Fibroblast of lung (primary cell): ENCODE measurements at regions not wholly inside any gene's neighbourhood (a gene's known extent, or its start where the extent isn't known, plus 50 kb on each side); places are given as distances from the start of the nearest gene placed in this dataset.

Experiments used
- EZH2 ChIP-seq: IDR thresholded peaks from 2 replicates; pipeline ENCODE4 v1.5.1; 2012; ENCODE audit warnings: low read length, control low read depth, mild to moderate bottlenecking; ENCODE audit errors: missing control alignments
- TF ChIP-seq, protein P1 (sequence below), 2 donors: IDR thresholded peaks in 1 of 2; conservative IDR thresholded peaks in 1 of 2; 1 replicate in 1 of 2; 2 replicates in 1 of 2; pipeline ENCODE4 v1.5.1; 2011 to 2012; ENCODE audit warnings: low read length in 2 of 2, control low read depth in 1 of 2, inconsistent platforms in 1 of 2, low read depth in 1 of 2, mild to moderate bottlenecking in 1 of 2

- TF ChIP-seq, protein P1, sequence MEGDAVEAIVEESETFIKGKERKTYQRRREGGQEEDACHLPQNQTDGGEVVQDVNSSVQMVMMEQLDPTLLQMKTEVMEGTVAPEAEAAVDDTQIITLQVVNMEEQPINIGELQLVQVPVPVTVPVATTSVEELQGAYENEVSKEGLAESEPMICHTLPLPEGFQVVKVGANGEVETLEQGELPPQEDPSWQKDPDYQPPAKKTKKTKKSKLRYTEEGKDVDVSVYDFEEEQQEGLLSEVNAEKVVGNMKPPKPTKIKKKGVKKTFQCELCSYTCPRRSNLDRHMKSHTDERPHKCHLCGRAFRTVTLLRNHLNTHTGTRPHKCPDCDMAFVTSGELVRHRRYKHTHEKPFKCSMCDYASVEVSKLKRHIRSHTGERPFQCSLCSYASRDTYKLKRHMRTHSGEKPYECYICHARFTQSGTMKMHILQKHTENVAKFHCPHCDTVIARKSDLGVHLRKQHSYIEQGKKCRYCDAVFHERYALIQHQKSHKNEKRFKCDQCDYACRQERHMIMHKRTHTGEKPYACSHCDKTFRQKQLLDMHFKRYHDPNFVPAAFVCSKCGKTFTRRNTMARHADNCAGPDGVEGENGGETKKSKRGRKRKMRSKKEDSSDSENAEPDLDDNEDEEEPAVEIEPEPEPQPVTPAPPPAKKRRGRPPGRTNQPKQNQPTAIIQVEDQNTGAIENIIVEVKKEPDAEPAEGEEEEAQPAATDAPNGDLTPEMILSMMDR (conservative IDR thresholded peaks at IDR 0.05 in 1 of 2, IDR thresholded peaks at IDR 0.05 in 1 of 2; ENCODE audit: low read depth in 1 of 2, low read length in 2 of 2) = no peak
- TF ChIP-seq EZH2 = no peak
These were observed 1068.0 kb downstream of the SLITRK5 start for GRCh38 chr13:88739195-88739594.
